ENCODE measurements at regions not wholly inside any gene's neighbourhood (a gene's known extent, or its start where the extent isn't known, plus 50 kb on each side); places are given as distances from the start of the nearest gene placed in this dataset.

DNA sequence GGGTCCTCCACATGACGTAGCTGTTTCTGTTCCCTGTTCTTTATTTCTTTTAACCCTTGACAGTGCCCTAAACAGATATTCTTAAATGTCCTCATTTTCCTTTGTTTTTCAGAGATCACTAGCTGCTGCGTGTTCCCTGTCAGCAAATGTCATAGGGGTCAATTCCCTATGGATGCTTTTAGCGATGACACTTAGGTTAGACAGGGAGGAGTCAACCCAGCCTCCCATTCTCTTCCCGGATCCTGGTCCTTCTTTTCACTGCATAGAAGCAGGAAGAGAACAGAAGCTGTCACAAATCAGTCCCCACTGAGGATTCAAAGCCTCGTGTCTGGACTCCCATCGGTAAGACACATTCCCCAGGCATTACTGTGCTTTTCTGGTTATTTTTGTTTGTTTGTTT is 392.1 kb upstream of the PRKCQ start:
- Histone ChIP-seq H3K9me2 (ENCODE audit: insufficient read depth) (no peaks in the 10 kb centered on the region), H3K36me3 (ENCODE audit: insufficient read depth) (no peaks in the 10 kb centered on the region), H3K4me3 (no peak overlapping the region), H3K4me1 (ENCODE audit: insufficient read depth) (no peaks in the 10 kb centered on the region), H3K79me2 (replicated peaks; ENCODE audit: insufficient read depth) (no peaks in the 10 kb centered on the region), H3K27me3 (ENCODE audit: insufficient read depth) (no peaks in the 10 kb centered on the region), H4K20me1 (replicated peaks; ENCODE audit: insufficient read depth) (no peaks in the 10 kb centered on the region), H2AFZ (no peak overlapping the region; the same call in 1 of the 2 replicates), H3K4me2 (no peak overlapping the region), H3K27ac (ENCODE audit: low read depth) (no peak overlapping the region), H3F3A (replicated peaks; ENCODE audit: low read depth) (no peaks in the 10 kb centered on the region)
- Mint-ChIP-seq H3K27ac (no peak overlapping the region), H3K4me3 (no peak overlapping the region), H3K9me3 (no peaks in the 10 kb centered on the region), H3K36me3 (ENCODE audit: low read depth) (no peaks in the 10 kb centered on the region), H3K4me1 (no peaks in the 10 kb centered on the region), H3K27me3 (ENCODE audit: insufficient read depth, low read depth, poor library complexity) (no peaks in the 10 kb centered on the region)
- ATAC-seq (no peak), DNase-seq (ENCODE audit: low spot score) (no peak)
- TF ChIP-seq EZH2 (IDR thresholded peaks at IDR 0.05; ENCODE audit: low read depth, unreplicated experiment) (no peak), ZNF114 (CRISPR knock-in tag; IDR thresholded peaks at IDR 0.05) (no peak), EZH2phosphoT487 (IDR thresholded peaks at IDR 0.05; ENCODE audit: unreplicated experiment) (no peak)
- TF ChIP-seq, protein P1, sequence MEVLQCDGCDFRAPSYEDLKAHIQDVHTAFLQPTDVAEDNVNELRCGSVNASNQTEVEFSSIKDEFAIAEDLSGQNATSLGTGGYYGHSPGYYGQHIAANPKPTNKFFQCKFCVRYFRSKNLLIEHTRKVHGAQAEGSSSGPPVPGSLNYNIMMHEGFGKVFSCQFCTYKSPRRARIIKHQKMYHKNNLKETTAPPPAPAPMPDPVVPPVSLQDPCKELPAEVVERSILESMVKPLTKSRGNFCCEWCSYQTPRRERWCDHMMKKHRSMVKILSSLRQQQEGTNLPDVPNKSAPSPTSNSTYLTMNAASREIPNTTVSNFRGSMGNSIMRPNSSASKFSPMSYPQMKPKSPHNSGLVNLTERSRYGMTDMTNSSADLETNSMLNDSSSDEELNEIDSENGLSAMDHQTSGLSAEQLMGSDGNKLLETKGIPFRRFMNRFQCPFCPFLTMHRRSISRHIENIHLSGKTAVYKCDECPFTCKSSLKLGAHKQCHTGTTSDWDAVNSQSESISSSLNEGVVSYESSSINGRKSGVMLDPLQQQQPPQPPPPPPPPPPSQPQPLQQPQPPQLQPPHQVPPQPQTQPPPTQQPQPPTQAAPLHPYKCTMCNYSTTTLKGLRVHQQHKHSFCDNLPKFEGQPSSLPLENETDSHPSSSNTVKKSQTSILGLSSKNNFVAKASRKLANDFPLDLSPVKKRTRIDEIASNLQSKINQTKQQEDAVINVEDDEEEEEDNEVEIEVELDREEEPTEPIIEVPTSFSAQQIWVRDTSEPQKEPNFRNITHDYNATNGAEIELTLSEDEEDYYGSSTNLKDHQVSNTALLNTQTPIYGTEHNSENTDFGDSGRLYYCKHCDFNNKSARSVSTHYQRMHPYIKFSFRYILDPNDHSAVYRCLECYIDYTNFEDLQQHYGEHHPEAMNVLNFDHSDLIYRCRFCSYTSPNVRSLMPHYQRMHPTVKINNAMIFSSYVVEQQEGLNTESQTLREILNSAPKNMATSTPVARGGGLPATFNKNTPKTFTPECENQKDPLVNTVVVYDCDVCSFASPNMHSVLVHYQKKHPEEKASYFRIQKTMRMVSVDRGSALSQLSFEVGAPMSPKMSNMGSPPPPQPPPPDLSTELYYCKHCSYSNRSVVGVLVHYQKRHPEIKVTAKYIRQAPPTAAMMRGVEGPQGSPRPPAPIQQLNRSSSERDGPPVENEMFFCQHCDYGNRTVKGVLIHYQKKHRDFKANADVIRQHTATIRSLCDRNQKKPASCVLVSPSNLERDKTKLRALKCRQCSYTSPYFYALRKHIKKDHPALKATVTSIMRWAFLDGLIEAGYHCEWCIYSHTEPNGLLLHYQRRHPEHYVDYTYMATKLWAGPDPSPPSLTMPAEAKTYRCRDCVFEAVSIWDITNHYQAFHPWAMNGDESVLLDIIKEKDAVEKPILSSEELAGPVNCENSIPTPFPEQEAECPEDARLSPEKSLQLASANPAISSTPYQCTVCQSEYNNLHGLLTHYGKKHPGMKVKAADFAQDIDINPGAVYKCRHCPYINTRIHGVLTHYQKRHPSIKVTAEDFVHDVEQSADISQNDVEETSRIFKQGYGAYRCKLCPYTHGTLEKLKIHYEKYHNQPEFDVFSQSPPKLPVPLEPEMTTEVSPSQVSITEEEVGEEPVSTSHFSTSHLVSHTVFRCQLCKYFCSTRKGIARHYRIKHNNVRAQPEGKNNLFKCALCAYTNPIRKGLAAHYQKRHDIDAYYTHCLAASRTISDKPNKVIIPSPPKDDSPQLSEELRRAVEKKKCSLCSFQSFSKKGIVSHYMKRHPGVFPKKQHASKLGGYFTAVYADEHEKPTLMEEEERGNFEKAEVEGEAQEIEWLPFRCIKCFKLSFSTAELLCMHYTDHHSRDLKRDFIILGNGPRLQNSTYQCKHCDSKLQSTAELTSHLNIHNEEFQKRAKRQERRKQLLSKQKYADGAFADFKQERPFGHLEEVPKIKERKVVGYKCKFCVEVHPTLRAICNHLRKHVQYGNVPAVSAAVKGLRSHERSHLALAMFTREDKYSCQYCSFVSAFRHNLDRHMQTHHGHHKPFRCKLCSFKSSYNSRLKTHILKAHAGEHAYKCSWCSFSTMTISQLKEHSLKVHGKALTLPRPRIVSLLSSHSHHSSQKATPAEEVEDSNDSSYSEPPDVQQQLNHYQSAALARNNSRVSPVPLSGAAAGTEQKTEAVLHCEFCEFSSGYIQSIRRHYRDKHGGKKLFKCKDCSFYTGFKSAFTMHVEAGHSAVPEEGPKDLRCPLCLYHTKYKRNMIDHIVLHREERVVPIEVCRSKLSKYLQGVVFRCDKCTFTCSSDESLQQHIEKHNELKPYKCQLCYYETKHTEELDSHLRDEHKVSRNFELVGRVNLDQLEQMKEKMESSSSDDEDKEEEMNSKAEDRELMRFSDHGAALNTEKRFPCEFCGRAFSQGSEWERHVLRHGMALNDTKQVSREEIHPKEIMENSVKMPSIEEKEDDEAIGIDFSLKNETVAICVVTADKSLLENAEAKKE (CRISPR knock-in tag; IDR thresholded peaks at IDR 0.05): no peak

GRCh38 chr10:6969659-6970058 is 389.6 kb upstream of the PRKCQ start:
- DNase-seq (ENCODE audit: low spot score) (no peak), ATAC-seq (no peak)
- no peaks in the 10 kb centered on the region for H3F3A ChIP-seq (replicated peaks; ENCODE audit: low read depth)
- no peaks in the 10 kb centered on the region for H4K20me1 ChIP-seq (replicated peaks; ENCODE audit: insufficient read depth)
- Mint-ChIP-seq H3K27me3 (ENCODE audit: insufficient read depth, low read depth, poor library complexity) (no peaks in the 10 kb centered on the region), H3K27ac (no peak overlapping the region), H3K4me3 (no peak overlapping the region), H3K36me3 (ENCODE audit: low read depth) (no peaks in the 10 kb centered on the region), H3K4me1 (no peaks in the 10 kb centered on the region), H3K9me3 (no peaks in the 10 kb centered on the region; the same call in 2 of the 3 replicates)
- H3K4me1 ChIP-seq (ENCODE audit: insufficient read depth): no peaks in the 10 kb centered on the region
- H3K4me2 ChIP-seq: no peak overlapping the region
- H3K36me3 ChIP-seq (ENCODE audit: insufficient read depth): no peaks in the 10 kb centered on the region
- H2AFZ ChIP-seq: 0 out of 2 replicates have a peak overlapping the region, but pooled peaks have one; percentile 21
- H3K4me3 ChIP-seq: no peak overlapping the region
- H3K9me2 ChIP-seq (ENCODE audit: insufficient read depth): 0 out of 2 replicates have a peak, but pooled peaks cover 5% of the 10 kb centered on the region
- H3K27ac ChIP-seq (ENCODE audit: low read depth): no peak overlapping the region
- H3K79me2 ChIP-seq (replicated peaks; ENCODE audit: insufficient read depth): no peaks in the 10 kb centered on the region
- no peaks in the 10 kb centered on the region for H3K27me3 ChIP-seq (ENCODE audit: insufficient read depth)
- no peak for TF ChIP-seq STAT1 (IDR thresholded peaks at IDR 0.05; ENCODE audit: unreplicated experiment)
- TF ChIP-seq, protein P1 (CRISPR knock-in tag; IDR thresholded peaks at IDR 0.05): no peak
- TF ChIP-seq CREB1 (CRISPR knock-in tag; IDR thresholded peaks at IDR 0.05; ENCODE audit: low read depth): no peak
- TF ChIP-seq JUNB (IDR thresholded peaks at IDR 0.05; ENCODE audit: unreplicated experiment): no peak
